Midbrain (tissue), 1 donor: ENCODE measurements at regions not wholly inside any gene's neighbourhood (a gene's known extent, or its start where the extent isn't known, plus 50 kb on each side); places are given as distances from the start of the nearest gene placed in this dataset.

Source experiments
- DNase-seq: peaks from one replicate; lab custom pipeline; 2025; lab: John Stamatoyannopoulos, UW

- DNase-seq = no peak
Observed at GRCh38 chr7:25926009-25926408, 226.0 kb upstream of the NFE2L3 start.

DNA sequence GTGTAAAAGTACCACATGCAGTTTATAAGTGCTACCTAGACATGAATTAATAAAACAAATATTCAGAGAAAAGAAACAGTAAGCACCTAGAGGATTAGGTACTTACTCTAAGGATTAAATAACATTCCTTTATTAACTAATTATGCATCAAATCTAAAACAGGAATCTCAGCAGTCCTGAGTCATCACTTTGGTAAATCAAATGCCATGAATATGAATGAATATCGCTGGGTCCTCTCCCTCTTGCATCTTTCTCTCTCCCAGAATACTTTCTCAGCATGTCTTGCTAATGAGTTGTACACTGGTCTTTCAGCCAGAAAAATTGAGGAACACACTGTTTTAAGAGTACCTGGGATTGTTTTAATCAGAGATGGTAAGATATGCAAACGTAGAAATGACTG, 225.5 kb upstream of the NFE2L3 start:
- no peak for DNase-seq

DNA sequence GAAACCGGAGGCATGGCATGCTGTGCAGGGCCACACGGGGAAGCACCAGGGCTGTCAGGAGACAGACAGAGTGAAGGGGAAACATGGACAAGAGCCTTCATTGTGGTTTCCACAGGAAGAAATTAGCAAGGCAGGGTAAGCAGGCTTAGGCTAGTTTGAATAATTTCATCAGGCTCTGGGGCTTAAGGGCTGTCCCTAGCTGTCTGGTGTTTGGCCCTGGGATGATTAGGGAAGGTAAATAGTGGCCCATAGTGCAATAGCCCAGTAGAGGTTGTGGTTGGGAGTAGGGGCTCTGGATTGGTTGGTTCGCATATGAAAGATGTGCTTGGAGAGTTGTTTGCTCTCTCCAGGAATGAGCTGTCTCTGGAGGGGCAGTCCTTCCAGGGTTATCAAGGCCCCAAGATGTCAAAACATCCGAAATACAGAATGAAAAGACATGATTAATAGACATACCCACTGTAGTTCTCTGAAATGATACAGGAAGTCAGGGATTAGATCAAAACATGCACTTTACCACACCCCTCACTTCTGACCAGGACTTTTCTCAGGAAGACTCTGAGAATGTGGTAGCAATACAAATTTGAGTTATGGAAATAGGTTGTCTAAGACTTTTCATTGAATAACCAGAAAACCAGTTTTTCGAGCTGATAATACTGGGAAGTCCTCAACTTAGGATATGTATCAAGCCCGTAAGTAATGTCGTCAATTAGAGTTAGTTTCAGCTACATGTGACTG, 224.9 kb upstream of the NFE2L3 start:
- DNase-seq = no peak

- DNase-seq = no peak
Observed at GRCh38 chr7:25927626-25927978, 224.4 kb upstream of the NFE2L3 start.

GRCh38 chr7:25928549-25929330, 223.3 kb upstream of the NFE2L3 start:
- DNase-seq = no peak

DNA sequence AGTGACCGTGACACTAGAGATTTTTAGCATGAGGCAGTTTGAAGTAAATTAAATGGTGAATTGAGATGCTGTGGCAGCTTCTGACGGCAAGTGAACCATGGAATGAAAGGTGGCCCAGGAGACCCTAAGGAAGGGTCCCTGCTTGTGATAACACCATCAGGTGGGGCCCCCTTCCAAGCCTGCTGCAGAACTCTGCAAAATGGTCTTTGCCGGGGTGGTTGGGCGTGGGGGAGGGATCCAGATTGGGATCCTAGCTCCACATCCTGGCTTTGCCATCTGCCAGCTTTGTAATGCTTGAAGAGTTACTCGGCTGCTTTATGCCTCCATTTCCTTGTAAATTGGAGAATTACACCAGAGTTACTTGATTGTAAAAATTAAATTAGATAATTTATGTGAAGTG, 222.6 kb upstream of the NFE2L3 start:
- no peak for DNase-seq

DNA sequence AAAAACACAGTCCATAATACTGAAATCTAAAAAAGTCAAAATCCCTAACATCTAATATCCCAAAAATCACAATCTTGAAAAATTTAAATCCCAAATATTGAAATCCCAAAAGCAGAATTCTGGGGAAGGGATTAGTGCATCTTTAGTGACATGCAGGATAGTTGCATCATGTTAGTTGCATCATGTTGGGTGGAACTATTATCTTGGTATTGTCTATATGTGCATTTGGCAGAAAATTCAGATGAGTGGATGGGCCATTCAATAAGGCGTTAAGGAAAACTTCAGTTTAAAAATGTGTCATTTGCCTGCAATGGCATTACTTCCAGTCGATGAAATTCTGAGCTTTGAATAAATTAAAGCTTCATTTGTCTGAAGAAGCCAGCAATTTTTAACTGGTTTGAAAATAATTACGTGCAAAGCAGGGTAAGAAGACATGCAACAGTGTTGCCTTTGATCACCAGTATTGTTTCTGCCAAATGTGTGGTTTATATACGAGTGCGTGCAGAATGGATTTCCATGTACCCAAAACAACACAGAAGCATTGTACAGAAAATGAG, 221.4 kb upstream of the NFE2L3 start:
- DNase-seq = no peak

GRCh38 chr7:25931156-25931555, 220.8 kb upstream of the NFE2L3 start:
- no peak for DNase-seq

GRCh38 chr7:25933921-25934320, 218.1 kb upstream of the NFE2L3 start:
- no peak for DNase-seq

DNA sequence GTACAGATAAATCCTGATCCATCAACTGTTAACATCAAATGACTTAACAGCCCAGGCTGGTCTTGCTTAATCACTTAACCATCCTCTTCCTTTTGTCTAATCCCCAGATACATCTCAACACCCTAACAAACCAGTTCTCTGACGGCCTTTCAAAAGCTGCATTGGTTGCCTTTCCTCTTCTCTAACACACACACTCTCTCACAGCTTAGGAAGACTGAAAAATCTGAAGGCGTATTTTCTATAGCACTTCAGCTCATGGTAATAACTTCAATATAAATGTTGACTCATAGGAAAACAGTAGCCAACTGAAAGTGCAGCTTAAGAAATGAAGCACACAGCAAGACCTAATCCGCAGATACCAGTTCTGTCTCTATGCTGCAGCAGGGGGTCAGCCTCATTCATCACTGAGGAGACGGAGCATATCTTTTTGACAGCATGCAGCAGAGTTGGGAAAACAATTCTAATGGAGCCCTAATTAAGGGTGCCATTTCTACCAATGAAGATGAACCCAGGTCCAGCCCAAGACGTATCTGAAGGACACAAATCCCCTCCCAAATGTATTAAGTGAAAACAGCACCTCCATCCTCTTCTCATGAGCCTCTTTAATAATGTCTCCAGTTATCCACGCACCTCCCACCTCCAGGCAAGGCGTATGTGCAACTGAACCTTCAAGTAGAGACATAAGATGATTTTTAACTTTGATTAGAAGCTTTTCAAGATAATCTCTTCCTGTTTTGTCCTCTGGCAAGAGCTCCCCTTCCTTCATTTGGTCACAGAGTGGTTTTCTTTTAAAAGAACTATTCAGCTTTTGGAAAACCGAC, 211.7 kb upstream of the NFE2L3 start:
- no peak for DNase-seq

DNA sequence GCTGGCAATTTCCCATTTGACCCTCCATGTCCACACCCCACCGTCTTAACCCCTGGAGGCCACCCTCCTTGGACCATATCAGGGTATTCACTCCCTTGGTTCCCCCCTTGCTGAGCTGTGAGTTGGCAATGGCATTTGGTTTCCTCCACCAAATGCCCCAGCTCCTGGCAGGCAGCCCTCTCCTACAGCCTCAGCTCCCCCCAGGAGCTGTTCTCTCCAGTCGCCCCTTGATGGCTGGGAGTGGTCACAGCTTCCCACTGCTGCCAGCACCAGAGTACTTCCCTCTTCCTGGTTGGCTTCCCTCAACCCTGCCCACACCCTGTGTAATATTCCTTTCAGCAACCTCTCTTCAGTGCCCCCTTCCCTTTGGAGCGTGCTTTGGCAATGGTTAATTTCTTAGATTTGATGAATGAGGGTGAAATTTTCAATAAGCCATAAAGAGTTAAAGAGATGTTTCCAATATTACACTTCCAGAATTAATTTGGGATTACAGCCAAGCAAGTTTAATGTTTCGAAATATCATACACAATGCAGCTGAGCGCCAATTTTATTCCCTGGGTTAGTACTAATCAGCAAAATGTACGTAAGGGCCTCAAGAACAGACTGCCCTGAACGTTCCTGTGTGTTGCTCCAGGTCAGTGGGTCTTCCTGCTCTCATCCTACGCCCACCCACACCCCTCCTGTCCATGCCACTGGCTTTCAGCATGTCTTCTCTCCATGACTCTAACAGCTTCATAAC, 207.1 kb upstream of the NFE2L3 start:
- no peak for DNase-seq

- no peak for DNase-seq
Observed at GRCh38 chr7:25945608-25946007, 206.4 kb upstream of the NFE2L3 start.

DNA sequence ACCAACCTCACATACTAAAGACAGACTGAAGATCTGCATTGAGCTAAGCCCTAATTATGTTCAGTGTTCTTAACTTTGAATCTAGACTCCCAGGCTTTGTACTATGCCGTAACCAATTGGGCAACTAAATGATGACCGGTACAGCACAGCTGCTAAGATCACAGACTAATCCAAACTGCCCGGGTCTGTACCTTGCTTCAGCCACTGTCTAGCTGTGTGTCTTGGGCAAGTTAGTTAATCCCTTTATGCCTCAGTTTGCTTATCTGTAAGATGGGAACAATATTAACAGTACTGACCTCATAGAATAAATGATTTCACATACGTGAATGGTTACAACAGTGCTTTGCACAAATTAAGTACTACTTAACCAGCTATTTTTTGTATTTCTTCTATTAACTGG, 205.8 kb upstream of the NFE2L3 start:
- DNase-seq = no peak

DNA sequence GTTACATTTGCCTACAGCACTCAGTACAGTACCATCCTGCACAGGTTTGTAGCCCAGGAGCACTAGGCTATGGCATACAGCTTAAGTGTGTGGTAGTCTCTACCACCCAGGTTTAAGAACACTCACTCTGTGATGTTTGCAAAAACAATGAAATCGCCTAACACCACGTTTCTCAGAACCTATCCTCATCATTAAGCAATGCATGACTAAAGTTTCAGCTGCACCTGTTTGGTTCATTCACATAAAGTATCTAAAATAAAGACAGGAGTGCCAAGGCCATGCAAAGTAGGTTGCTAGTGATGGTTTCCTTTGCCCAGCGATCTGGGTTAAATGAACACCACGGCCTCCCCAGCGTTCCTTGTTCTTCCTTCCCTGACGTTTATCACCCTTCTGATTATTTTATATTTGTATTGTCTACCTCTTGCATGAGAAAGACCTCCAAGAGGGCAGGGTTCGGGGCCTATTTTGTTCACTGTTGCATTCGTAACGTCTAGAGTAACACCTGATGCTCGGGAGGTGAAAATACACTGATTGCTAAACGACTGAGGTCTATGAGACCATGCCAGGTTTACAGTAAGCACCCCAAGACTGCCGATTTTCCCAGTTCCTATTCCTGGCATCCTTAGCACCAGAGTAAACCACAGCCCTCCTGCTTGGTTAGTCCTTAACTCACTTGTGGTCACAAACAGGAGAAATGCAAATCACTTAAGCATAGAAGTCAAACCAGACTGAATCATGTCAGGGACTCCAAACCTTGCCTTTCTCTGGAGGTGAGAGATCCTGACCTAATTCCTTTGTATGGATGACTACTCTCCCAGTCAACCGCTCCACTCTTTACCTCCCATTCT, 204.1 kb upstream of the NFE2L3 start:
- DNase-seq = no peak

- DNase-seq = no peak
Observed at GRCh38 chr7:25949736-25950487, 202.1 kb upstream of the NFE2L3 start.

GRCh38 chr7:25950488-25951413, 201.2 kb upstream of the NFE2L3 start:
- peak; percentile 35 for DNase-seq

DNA sequence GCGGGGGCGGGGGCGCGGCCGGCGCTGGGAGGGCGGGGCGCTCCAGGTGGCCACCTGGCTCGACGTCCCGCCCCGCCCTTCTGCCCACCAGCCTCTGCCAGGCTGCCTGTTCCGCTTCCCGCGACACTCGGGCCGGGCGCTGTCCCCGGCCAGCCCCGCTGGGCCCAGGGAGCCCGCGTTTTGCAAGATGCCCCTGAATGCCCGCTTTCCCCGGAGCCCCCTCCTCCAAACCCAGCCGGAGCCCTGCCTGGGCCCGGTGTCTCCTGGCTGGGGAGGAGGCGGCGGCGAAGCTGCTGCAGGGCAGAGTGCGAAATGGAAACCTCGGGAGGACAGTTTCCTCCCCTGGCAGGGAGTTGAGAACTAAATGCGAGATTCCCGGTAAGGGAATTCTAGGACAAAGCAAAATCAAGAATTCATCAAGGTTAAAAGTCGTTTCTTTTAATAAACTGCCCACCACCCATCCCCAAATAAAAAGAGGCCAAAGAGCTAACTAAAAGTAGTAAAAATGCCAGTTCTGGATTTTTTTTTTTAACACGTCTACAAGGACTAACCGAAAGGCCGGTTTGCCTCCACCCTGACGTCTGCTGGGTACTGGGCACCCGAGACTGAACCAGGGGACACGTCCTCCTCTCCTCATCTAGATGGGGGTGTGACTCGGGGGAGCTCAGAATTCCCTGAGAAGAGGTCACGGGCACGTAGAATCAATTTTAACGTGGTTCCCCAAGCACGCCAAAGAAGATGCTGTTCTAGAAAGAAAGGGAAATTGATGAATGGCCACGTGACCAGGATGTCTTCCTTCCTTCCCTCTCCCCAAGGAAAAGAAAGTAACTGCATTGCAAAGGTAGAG, 200.4 kb upstream of the NFE2L3 start:
- DNase-seq = no peak
